ENCODE measurements at regions not wholly inside any gene's neighbourhood (a gene's known extent, or its start where the extent isn't known, plus 50 kb on each side); places are given as distances from the start of the nearest gene placed in this dataset.

GRCh38 chr2:12428324-12428723 lies 288.4 kb upstream of the TRIB2 start:
- Histone ChIP-seq H3K4me3 (no peak overlapping the region), H3K27me3 (no peaks in the 10 kb centered on the region), H3K4me1 (no peaks in the 10 kb centered on the region; the same call in 1 of the 2 replicates), H3K27ac (no peak overlapping the region), H3K9me3 (replicated peaks) (no peaks in the 10 kb centered on the region), H3K36me3 (no peaks in the 10 kb centered on the region)
- DNase-seq: no peak

GRCh38 chr2:12428786-12429185 lies 287.9 kb upstream of the TRIB2 start:
- no peaks in the 10 kb centered on the region for H3K9me3 ChIP-seq (replicated peaks)
- no peaks in the 10 kb centered on the region; the same call in 1 of the 2 replicates for H3K4me1 ChIP-seq
- no peaks in the 10 kb centered on the region for H3K36me3 ChIP-seq
- no peak for DNase-seq
- H3K27ac ChIP-seq: no peak overlapping the region
- no peaks in the 10 kb centered on the region for H3K27me3 ChIP-seq
- H3K4me3 ChIP-seq: no peak overlapping the region

GRCh38 chr2:12429779-12430406 lies 286.8 kb upstream of the TRIB2 start:
- no peaks in the 10 kb centered on the region for H3K9me3 ChIP-seq (replicated peaks)
- H3K4me1 ChIP-seq: no peaks in the 10 kb centered on the region; the same call in 1 of the 2 replicates
- no peak overlapping the region for H3K27ac ChIP-seq
- no peak for DNase-seq
- H3K27me3 ChIP-seq: no peaks in the 10 kb centered on the region
- H3K36me3 ChIP-seq: no peaks in the 10 kb centered on the region
- H3K4me3 ChIP-seq: no peak overlapping the region

GRCh38 chr2:12430407-12431133 lies 286.2 kb upstream of the TRIB2 start:
- Histone ChIP-seq H3K9me3 (replicated peaks) (no peaks in the 10 kb centered on the region), H3K4me3 (no peak overlapping the region), H3K4me1 (no peaks in the 10 kb centered on the region; the same call in 1 of the 2 replicates), H3K27me3 (no peaks in the 10 kb centered on the region), H3K27ac (no peak overlapping the region), H3K36me3 (no peaks in the 10 kb centered on the region)
- no peak for DNase-seq

GRCh38 chr2:12432985-12433625 lies 283.6 kb upstream of the TRIB2 start:
- no peak overlapping the region for H3K4me3 ChIP-seq
- H3K36me3 ChIP-seq: no peaks in the 10 kb centered on the region
- no peak overlapping the region for H3K27ac ChIP-seq
- H3K4me1 ChIP-seq: no peaks in the 10 kb centered on the region; the same call in 1 of the 2 replicates
- no peaks in the 10 kb centered on the region for H3K27me3 ChIP-seq
- no peaks in the 10 kb centered on the region for H3K9me3 ChIP-seq (replicated peaks)
- DNase-seq: no peak

- no peaks in the 10 kb centered on the region for H3K9me3 ChIP-seq (replicated peaks)
- no peaks in the 10 kb centered on the region for H3K36me3 ChIP-seq
- no peak overlapping the region for H3K4me3 ChIP-seq
- H3K27me3 ChIP-seq: no peaks in the 10 kb centered on the region
- H3K4me1 ChIP-seq: no peaks in the 10 kb centered on the region; the same call in 1 of the 2 replicates
- no peak overlapping the region for H3K27ac ChIP-seq
- DNase-seq: no peak
Measured at GRCh38 chr2:12433626-12433990, 283.1 kb upstream of the TRIB2 start.

- Histone ChIP-seq H3K4me3 (no peak overlapping the region), H3K27ac (no peak overlapping the region), H3K36me3 (no peaks in the 10 kb centered on the region), H3K9me3 (replicated peaks) (no peaks in the 10 kb centered on the region), H3K27me3 (no peaks in the 10 kb centered on the region), H3K4me1 (no peaks in the 10 kb centered on the region; the same call in 1 of the 2 replicates)
- no peak for DNase-seq
Measured at GRCh38 chr2:12434630-12435098, 282.1 kb upstream of the TRIB2 start.

- H3K27ac ChIP-seq: no peak overlapping the region
Measured at GRCh38 chr2:12435430-12436222, 281.1 kb upstream of the TRIB2 start.

GRCh38 chr2:12436483-12436882 lies 280.3 kb upstream of the TRIB2 start:
- DNase-seq: no peak
- Histone ChIP-seq H3K4me3 (no peak overlapping the region), H3K27me3 (no peaks in the 10 kb centered on the region), H3K4me1 (no peaks in the 10 kb centered on the region; the same call in 1 of the 2 replicates), H3K27ac (no peak overlapping the region), H3K36me3 (no peaks in the 10 kb centered on the region), H3K9me3 (replicated peaks) (no peaks in the 10 kb centered on the region)

More at GRCh38 chr2:12435430-12436222, 281.1 kb upstream of the TRIB2 start:
- H3K36me3 ChIP-seq: no peaks in the 10 kb centered on the region
- H3K4me1 ChIP-seq: no peaks in the 10 kb centered on the region; the same call in 1 of the 2 replicates
- no peak for DNase-seq
- H3K27me3 ChIP-seq: no peaks in the 10 kb centered on the region
- no peak overlapping the region for H3K4me3 ChIP-seq
- H3K9me3 ChIP-seq (replicated peaks): no peaks in the 10 kb centered on the region

GRCh38 chr2:12436935-12437561 lies 279.7 kb upstream of the TRIB2 start:
- Histone ChIP-seq H3K4me3 (no peak overlapping the region), H3K9me3 (replicated peaks) (no peaks in the 10 kb centered on the region), H3K36me3 (no peaks in the 10 kb centered on the region), H3K27ac (no peak overlapping the region), H3K4me1 (peaks cover 3% of the 10 kb centered on the region), H3K27me3 (no peaks in the 10 kb centered on the region)
- no peak for DNase-seq

GRCh38 chr2:12440731-12441130 lies 276.0 kb upstream of the TRIB2 start:
- Histone ChIP-seq H3K4me3 (no peak overlapping the region), H3K4me1 (peaks cover 7% of the 10 kb centered on the region; the same call in 1 of the 2 replicates), H3K9me3 (replicated peaks) (no peaks in the 10 kb centered on the region), H3K27ac (no peak overlapping the region), H3K36me3 (no peaks in the 10 kb centered on the region), H3K27me3 (no peaks in the 10 kb centered on the region)
- DNase-seq: peak; percentile 40 to 56

- H3K4me1 ChIP-seq: peaks cover 7% of the 10 kb centered on the region; the same call in 1 of the 2 replicates
- no peak for DNase-seq
- no peaks in the 10 kb centered on the region for H3K27me3 ChIP-seq
- no peaks in the 10 kb centered on the region for H3K36me3 ChIP-seq
- no peaks in the 10 kb centered on the region for H3K9me3 ChIP-seq (replicated peaks)
- H3K4me3 ChIP-seq: no peak overlapping the region
- H3K27ac ChIP-seq: no peak overlapping the region
Measured at GRCh38 chr2:12441750-12442475, 274.8 kb upstream of the TRIB2 start.

GRCh38 chr2:12442476-12442847 lies 274.3 kb upstream of the TRIB2 start:
- no peak overlapping the region for H3K27ac ChIP-seq
- H3K4me1 ChIP-seq: peaks cover 7% of the 10 kb centered on the region; the same call in 1 of the 2 replicates
- peak in 1 of 2 experiments; percentile 41 for DNase-seq
- H3K9me3 ChIP-seq (replicated peaks): no peaks in the 10 kb centered on the region
- no peak overlapping the region for H3K4me3 ChIP-seq
- no peaks in the 10 kb centered on the region for H3K27me3 ChIP-seq
- H3K36me3 ChIP-seq: no peaks in the 10 kb centered on the region

All from SJCRH30 (cell line).